ENCODE measurements at regions not wholly inside any gene's neighbourhood (a gene's known extent, or its start where the extent isn't known, plus 50 kb on each side); places are given as distances from the start of the nearest gene placed in this dataset.

- TF ChIP-seq CHD7 (IDR thresholded peaks at IDR 0.05; ENCODE audit: insufficient replicate concordance, low read length) (no peak), BRCA1 (IDR thresholded peaks at IDR 0.05; ENCODE audit: low read depth, low read length) (no peak), ASH2L (IDR thresholded peaks at IDR 0.05; ENCODE audit: low read length) (no peak), BCL11A (IDR thresholded peaks at IDR 0.05; ENCODE audit: low read depth in 2 of 2, low read length in 2 of 2) (no peak), MAX (IDR thresholded peaks at IDR 0.05) (no peak), RAD21 (IDR thresholded peaks at IDR 0.05 in 1 of 2, conservative IDR thresholded peaks at IDR 0.05 in 1 of 2; ENCODE audit: low read depth in 2 of 2, low read length in 2 of 2) (no peak), ATF3 (IDR thresholded peaks at IDR 0.05; ENCODE audit: insufficient read depth, low read depth, low read length) (no peak), POU5F1 (IDR thresholded peaks at IDR 0.05; ENCODE audit: low read depth, low read length) (no peak), SP4 (IDR thresholded peaks at IDR 0.05; ENCODE audit: low read length) (no peak)
Measured at GRCh38 chr21:41604583-41605041, 96.7 kb upstream of the TMPRSS2 start (continued).

Measured in H1 (cell line).